ENCODE measurements at regions not wholly inside any gene's neighbourhood (a gene's known extent, or its start where the extent isn't known, plus 50 kb on each side); places are given as distances from the start of the nearest gene placed in this dataset.

- no peaks in the 10 kb centered on the region for H3K36me3 Mint-ChIP-seq (ENCODE audit: insufficient read depth, unreplicated experiment)
- no TSS peak for BruUV-seq (replicated peaks)
- H3K9me3 Mint-ChIP-seq (ENCODE audit: low read depth, unreplicated experiment): peaks cover 7% of the 10 kb centered on the region
- no peaks in the 10 kb centered on the region for H3K27me3 Mint-ChIP-seq (ENCODE audit: unreplicated experiment)
- no peak overlapping the region for H3K4me3 Mint-ChIP-seq (ENCODE audit: low read depth, unreplicated experiment)
- no peak overlapping the region for H3K27ac Mint-ChIP-seq (ENCODE audit: unreplicated experiment)
- no peak for DNase-seq
- CTCF ChIA-PET: interaction anchor here (0.6 to 0.7 kb wide), 3 partner anchors 149 to 309 kb away, joined by 3 to 6 read pairs (median 4); no protein-coding TSS in a partner anchor
- H3K4me1 Mint-ChIP-seq (ENCODE audit: low read depth, unreplicated experiment): peaks cover 13% of the 10 kb centered on the region
- TF ChIP-seq CTCF (IDR thresholded peaks at IDR 0.05; ENCODE audit: unreplicated experiment): no peak
- intact Hi-C loops (cut with micrococcal nuclease; ENCODE audit: unreplicated experiment): no loop called here
These were observed 66.2 kb upstream of the CDK13 start for GRCh38 chr7:39883812-39884390.

GRCh38 chr7:39888171-39888853 lies 61.7 kb upstream of the CDK13 start:
- DNase-seq: peak; percentile 55

DNA sequence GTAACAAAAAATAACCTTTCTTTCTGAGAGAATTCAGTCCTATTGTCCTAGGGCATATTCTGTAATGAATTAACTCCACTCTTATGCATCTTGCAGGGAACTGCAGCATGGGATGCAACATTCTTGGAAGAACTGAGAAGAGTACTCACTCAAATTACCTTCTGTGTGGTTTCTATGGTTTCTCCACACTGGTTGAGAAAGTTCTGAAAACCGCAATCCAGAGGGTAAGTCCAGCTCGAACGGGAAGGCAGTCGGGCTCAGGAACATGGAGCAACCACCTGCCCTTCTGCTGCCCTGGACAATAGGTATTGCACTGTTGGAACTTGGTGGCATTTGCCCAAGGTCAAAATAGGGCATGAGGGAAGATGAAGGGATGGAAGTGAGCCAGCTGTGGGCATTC lies 59.6 kb upstream of the CDK13 start:
- BruUV-seq (replicated peaks): no TSS peak
- no peaks in the 10 kb centered on the region for H3K36me3 Mint-ChIP-seq (ENCODE audit: insufficient read depth, unreplicated experiment)
- TF ChIP-seq CTCF (IDR thresholded peaks at IDR 0.05; ENCODE audit: unreplicated experiment): no peak
- no peak overlapping the region for H3K27ac Mint-ChIP-seq (ENCODE audit: unreplicated experiment)
- CTCF ChIA-PET: interaction anchor here (0.7 kb wide), 1 partner anchor 13 kb away, joined by 3 read pairs; no protein-coding TSS in a partner anchor
- H3K4me1 Mint-ChIP-seq (ENCODE audit: low read depth, unreplicated experiment): peaks cover 72% of the 10 kb centered on the region
- DNase-seq: no peak
- intact Hi-C loops (cut with micrococcal nuclease; ENCODE audit: unreplicated experiment): loop anchor here (5.0 to 10.0 kb wide), 2 partner anchors 244 to 308 kb away; partner anchors contain the start of genes MPLKIP and SUGCT
- H3K4me3 Mint-ChIP-seq (ENCODE audit: low read depth, unreplicated experiment): no peak overlapping the region
- H3K9me3 Mint-ChIP-seq (ENCODE audit: low read depth, unreplicated experiment): no peaks in the 10 kb centered on the region
- no peaks in the 10 kb centered on the region for H3K27me3 Mint-ChIP-seq (ENCODE audit: unreplicated experiment)

More at GRCh38 chr7:39888171-39888853, 61.7 kb upstream of the CDK13 start:
- peaks cover 56% of the 10 kb centered on the region for H3K4me1 Mint-ChIP-seq (ENCODE audit: low read depth, unreplicated experiment)
- CTCF ChIA-PET: interaction anchor here (0.8 to 1.4 kb wide), 4 partner anchors 8 to 308 kb away, joined by 3 to 7 read pairs (median 4); no protein-coding TSS in a partner anchor
- no peak overlapping the region for H3K4me3 Mint-ChIP-seq (ENCODE audit: low read depth, unreplicated experiment)
- H3K27ac Mint-ChIP-seq (ENCODE audit: unreplicated experiment): peak overlapping the region; percentile 37
- no peaks in the 10 kb centered on the region for H3K27me3 Mint-ChIP-seq (ENCODE audit: unreplicated experiment)
- TF ChIP-seq CTCF (IDR thresholded peaks at IDR 0.05; ENCODE audit: unreplicated experiment): no peak
- no peaks in the 10 kb centered on the region for H3K9me3 Mint-ChIP-seq (ENCODE audit: low read depth, unreplicated experiment)
- BruUV-seq (replicated peaks): no TSS peak
- H3K36me3 Mint-ChIP-seq (ENCODE audit: insufficient read depth, unreplicated experiment): no peaks in the 10 kb centered on the region
- intact Hi-C loops (cut with micrococcal nuclease; ENCODE audit: unreplicated experiment): no loop called here

DNA sequence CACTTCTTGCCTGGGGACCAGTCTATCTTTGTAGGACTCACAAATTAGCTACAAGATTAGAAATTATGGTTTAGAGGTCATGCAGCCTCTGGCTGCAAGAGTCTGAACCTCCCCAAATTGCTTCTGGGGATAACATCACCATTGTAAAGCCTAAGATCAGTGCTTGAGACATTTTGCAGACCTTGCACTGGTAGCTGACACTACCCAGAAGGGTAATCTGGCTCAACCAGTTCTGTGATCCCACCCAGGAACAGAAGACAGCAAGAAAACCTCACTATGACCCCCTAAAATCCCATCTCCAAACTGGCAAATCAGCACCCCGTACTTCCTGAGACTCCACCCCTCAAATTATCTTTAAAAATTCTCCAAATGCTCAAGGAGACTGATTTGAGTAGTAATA lies 58.2 kb upstream of the CDK13 start:
- no peak for TF ChIP-seq CTCF (IDR thresholded peaks at IDR 0.05; ENCODE audit: unreplicated experiment)
- no peaks in the 10 kb centered on the region for H3K9me3 Mint-ChIP-seq (ENCODE audit: low read depth, unreplicated experiment)
- peak overlapping the region; percentile 2 for H3K4me3 Mint-ChIP-seq (ENCODE audit: low read depth, unreplicated experiment)
- BruUV-seq (replicated peaks): no TSS peak
- H3K27ac Mint-ChIP-seq (ENCODE audit: unreplicated experiment): peak overlapping the region; percentile 16
- no peaks in the 10 kb centered on the region for H3K27me3 Mint-ChIP-seq (ENCODE audit: unreplicated experiment)
- CTCF ChIA-PET: interaction anchor here (0.6 to 1.8 kb wide), 3 partner anchors 9 to 160 kb away, joined by 3 to 5 read pairs (median 4); no protein-coding TSS in a partner anchor
- peaks cover 73% of the 10 kb centered on the region for H3K4me1 Mint-ChIP-seq (ENCODE audit: low read depth, unreplicated experiment)
- intact Hi-C loops (cut with micrococcal nuclease; ENCODE audit: unreplicated experiment): loop anchor here (5.0 to 10.0 kb wide), 2 partner anchors 243 to 310 kb away; partner anchors contain the start of genes MPLKIP and SUGCT
- DNase-seq: no peak
- no peaks in the 10 kb centered on the region for H3K36me3 Mint-ChIP-seq (ENCODE audit: insufficient read depth, unreplicated experiment)
